Vagina (tissue), 2 donors: ENCODE measurements at regions not wholly inside any gene's neighbourhood (a gene's known extent, or its start where the extent isn't known, plus 50 kb on each side); places are given as distances from the start of the nearest gene placed in this dataset.

ENCODE experiments used
- CTCF ChIP-seq, 3 experiments: fragments of 450-650 bp in 2 of 3; fragments of 200-600 bp in 1 of 3; sonication (generic) in 1 of 3; IDR thresholded peaks; one replicate each; pipeline ENCODE4 v1.5.1; 2017 to 2019; ENCODE audit warnings: antibody characterized with exemption in 3 of 3, mild to moderate bottlenecking in 2 of 3, moderate library complexity in 2 of 3
- POLR2A ChIP-seq, 2 donors: fragments of 450-650 bp; IDR thresholded peaks; one replicate each; pipeline ENCODE4 v1.6.1; 2017; ENCODE audit warnings: antibody characterized with exemption in 2 of 2, mild to moderate bottlenecking in 2 of 2, moderate library complexity in 2 of 2

GRCh38 chr2:120840795-120841487 is 105.3 kb downstream of the GLI2 start:
- TF ChIP-seq CTCF (IDR thresholded peaks at IDR 0.05) (no peak), POLR2A (IDR thresholded peaks at IDR 0.05) (no peak)
